ENCODE measurements at regions not wholly inside any gene's neighbourhood (a gene's known extent, or its start where the extent isn't known, plus 50 kb on each side); places are given as distances from the start of the nearest gene placed in this dataset.

GRCh38 chr21:28639737-28640136 lies 352.9 kb downstream of the LTN1 start:
- no peaks in the 10 kb centered on the region for H3K79me2 ChIP-seq
- no peak overlapping the region for H2AFZ ChIP-seq
- H3K36me3 ChIP-seq (replicated peaks; ENCODE audit: insufficient read depth, low read depth) = no peaks in the 10 kb centered on the region
- H4K20me1 ChIP-seq (ENCODE audit: insufficient read depth, poor library complexity, severe bottlenecking) = no peaks in the 10 kb centered on the region
- no peak for TF ChIP-seq CTCF (IDR thresholded peaks at IDR 0.05; ENCODE audit: poor library complexity)
- TF ChIP-seq EZH2 (IDR thresholded peaks at IDR 0.05; ENCODE audit: borderline replicate concordance) = no peak
- TF ChIP-seq EZH2phosphoT487 (IDR thresholded peaks at IDR 0.05; ENCODE audit: low read depth, severe bottlenecking, unreplicated experiment) = no peak
- no peaks in the 10 kb centered on the region for H3K27me3 ChIP-seq
- DNase-seq (ENCODE audit: low spot score) = no peak
- H3K9me3 ChIP-seq (ENCODE audit: low read depth) = no peaks in the 10 kb centered on the region
- H3K27ac ChIP-seq = no peak overlapping the region
- H3K4me2 ChIP-seq = no peak overlapping the region
- no peak overlapping the region for H3K4me3 ChIP-seq
- WGBS (ENCODE audit: low lambda C conversion rate, missing lambda C conversion rate) = 97% methylated on average over 1 of the region's 1 CpG
- H3K4me1 ChIP-seq (ENCODE audit: insufficient read depth) = no peaks in the 10 kb centered on the region
- no peaks in the 10 kb centered on the region for H3K9me2 ChIP-seq (replicated peaks; ENCODE audit: insufficient read depth)

- no peak for TF ChIP-seq CTCF (IDR thresholded peaks at IDR 0.05; ENCODE audit: poor library complexity)
- no peak for TF ChIP-seq EZH2 (IDR thresholded peaks at IDR 0.05; ENCODE audit: borderline replicate concordance)
- TF ChIP-seq EZH2phosphoT487 (IDR thresholded peaks at IDR 0.05; ENCODE audit: low read depth, severe bottlenecking, unreplicated experiment) = no peak
- no peak overlapping the region for H3K27ac ChIP-seq
- DNase-seq (ENCODE audit: low spot score) = no peak
- no peaks in the 10 kb centered on the region for H3K79me2 ChIP-seq
- no peak overlapping the region for H2AFZ ChIP-seq
- no peaks in the 10 kb centered on the region for H3K36me3 ChIP-seq (replicated peaks; ENCODE audit: insufficient read depth, low read depth)
- no peaks in the 10 kb centered on the region for H3K27me3 ChIP-seq
- no peak overlapping the region for H3K4me2 ChIP-seq
- no peaks in the 10 kb centered on the region for H3K9me2 ChIP-seq (replicated peaks; ENCODE audit: insufficient read depth)
- no peaks in the 10 kb centered on the region for H3K4me1 ChIP-seq (ENCODE audit: insufficient read depth)
- H3K9me3 ChIP-seq (ENCODE audit: low read depth) = no peaks in the 10 kb centered on the region
- H3K4me3 ChIP-seq = no peak overlapping the region
- 83% methylated on average over 9 of the region's 9 CpGs for WGBS (ENCODE audit: low lambda C conversion rate, missing lambda C conversion rate)
- no peaks in the 10 kb centered on the region for H4K20me1 ChIP-seq (ENCODE audit: insufficient read depth, poor library complexity, severe bottlenecking)
Measured at GRCh38 chr21:28636752-28637691, 355.7 kb downstream of the LTN1 start.

- Histone ChIP-seq H3K27ac (no peak overlapping the region), H3K27me3 (no peaks in the 10 kb centered on the region), H3K4me3 (no peak overlapping the region), H3K4me1 (ENCODE audit: insufficient read depth) (no peaks in the 10 kb centered on the region), H3K79me2 (no peaks in the 10 kb centered on the region), H3K36me3 (replicated peaks; ENCODE audit: insufficient read depth, low read depth) (no peaks in the 10 kb centered on the region), H3K9me2 (replicated peaks; ENCODE audit: insufficient read depth) (no peaks in the 10 kb centered on the region), H2AFZ (no peak overlapping the region), H3K4me2 (no peak overlapping the region), H3K9me3 (ENCODE audit: low read depth) (no peaks in the 10 kb centered on the region), H4K20me1 (ENCODE audit: insufficient read depth, poor library complexity, severe bottlenecking) (no peaks in the 10 kb centered on the region)
- 100% methylated on average over 1 of the region's 1 CpG for WGBS (ENCODE audit: low lambda C conversion rate, missing lambda C conversion rate)
- no peak for TF ChIP-seq CTCF (IDR thresholded peaks at IDR 0.05; ENCODE audit: poor library complexity)
- no peak for TF ChIP-seq EZH2 (IDR thresholded peaks at IDR 0.05; ENCODE audit: borderline replicate concordance)
- TF ChIP-seq EZH2phosphoT487 (IDR thresholded peaks at IDR 0.05; ENCODE audit: low read depth, severe bottlenecking, unreplicated experiment) = no peak
- DNase-seq (ENCODE audit: low spot score) = no peak
Measured at GRCh38 chr21:28635541-28635940, 357.1 kb downstream of the LTN1 start.
